ENCODE measurements at regions not wholly inside any gene's neighbourhood (a gene's known extent, or its start where the extent isn't known, plus 50 kb on each side); places are given as distances from the start of the nearest gene placed in this dataset.

DNA sequence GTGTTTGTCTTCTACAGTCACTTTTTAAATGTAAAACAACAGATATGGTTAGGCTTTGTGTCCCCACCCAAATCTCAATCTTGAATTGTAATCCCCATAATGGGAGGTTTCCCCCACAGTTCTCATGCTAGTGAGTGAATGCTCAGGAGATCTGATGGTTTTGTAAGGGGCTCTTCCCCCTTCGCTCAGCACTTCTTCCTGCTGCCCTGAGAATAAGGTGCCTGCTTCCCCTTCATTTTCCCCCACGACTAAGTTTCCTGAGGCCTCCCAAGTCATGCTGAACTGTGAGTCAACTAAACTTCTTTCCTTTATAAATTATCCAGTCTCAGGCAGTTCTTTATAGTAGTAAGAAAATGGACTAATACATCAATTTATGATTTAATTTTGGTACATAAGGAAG is 118.0 kb upstream of the SNTG2 start:
- FAIRE-seq: no peak
- no peak for DNase-seq (ENCODE audit: low spot score in 2 of 2)

DNA sequence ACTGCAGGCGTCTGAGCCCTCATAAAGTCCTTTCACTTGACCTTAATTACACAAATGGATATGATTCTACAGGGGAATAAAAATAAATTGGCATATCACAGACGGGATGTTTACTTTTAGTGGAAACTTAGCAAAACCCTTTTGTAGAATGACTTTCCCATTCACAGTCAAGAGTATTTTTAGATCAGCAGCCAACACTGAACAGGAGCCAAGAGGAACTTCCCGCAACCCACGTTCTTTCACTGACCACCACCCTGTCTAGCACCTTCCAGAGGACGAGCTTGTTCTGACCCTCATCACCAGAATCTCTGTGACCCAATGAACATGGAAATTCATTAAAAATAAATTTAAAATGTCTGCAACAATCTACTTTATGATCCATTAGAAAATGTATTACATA is 119.0 kb upstream of the SNTG2 start:
- DNase-seq (ENCODE audit: low spot score in 2 of 2): no peak
- FAIRE-seq: no peak

DNA sequence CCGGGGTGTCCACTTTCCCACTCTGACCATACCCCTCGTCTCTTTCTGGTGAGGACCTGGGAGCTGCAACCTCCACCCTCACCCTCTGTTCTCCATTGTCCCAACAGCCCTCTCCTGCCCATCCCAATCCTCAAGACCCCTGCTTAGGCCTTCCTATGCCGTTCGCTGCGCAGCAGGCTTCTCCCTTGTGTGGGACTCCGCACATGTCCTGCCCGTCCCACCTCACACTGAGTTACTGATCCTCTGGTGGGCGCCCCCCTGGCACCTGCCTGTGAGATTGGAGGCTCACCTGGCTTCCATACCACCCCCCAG is 119.5 kb upstream of the SNTG2 start:
- FAIRE-seq: no peak

DNA sequence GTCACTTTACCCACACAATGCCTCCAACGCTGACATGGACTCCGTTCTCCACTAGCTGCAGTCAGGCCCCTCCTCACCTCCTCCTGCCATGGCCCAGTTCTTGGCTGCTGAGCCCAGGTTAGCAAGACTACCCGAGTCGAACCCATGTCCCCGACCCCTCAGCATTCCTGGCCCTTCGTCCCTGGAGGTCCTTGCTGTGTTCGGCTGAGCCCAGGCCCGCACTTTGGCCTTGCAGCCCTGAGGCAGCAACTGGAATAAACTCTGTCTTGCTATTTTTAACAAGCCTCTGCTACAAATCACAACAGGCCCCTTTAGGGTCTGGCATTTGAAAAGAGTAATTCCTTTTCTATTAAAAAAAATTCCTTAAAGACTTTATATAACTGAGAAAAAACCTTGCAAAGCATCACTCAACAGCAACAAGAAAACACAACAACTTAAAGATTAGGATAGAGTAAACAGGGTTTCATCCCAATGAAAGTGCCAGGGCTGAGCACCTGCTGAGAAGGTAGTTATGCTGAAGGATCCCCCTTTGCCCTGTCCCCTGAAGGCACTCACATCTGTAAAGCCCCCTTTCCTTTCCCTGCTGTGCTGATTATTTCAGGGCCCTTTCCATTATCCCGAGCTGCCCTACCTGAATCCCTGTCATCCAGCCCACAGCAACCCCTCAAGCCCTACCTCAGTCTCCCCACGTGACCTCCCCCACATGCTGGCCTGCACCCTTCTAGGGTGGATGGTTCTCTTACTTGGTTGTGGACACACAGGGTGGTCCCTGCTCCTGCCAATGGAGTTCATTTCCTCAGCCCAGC is 120.0 kb upstream of the SNTG2 start:
- FAIRE-seq: no peak

More for the DNA sequence above, 119.5 kb upstream of the SNTG2 start:
- DNase-seq (ENCODE audit: low spot score in 2 of 2): no peak

DNA sequence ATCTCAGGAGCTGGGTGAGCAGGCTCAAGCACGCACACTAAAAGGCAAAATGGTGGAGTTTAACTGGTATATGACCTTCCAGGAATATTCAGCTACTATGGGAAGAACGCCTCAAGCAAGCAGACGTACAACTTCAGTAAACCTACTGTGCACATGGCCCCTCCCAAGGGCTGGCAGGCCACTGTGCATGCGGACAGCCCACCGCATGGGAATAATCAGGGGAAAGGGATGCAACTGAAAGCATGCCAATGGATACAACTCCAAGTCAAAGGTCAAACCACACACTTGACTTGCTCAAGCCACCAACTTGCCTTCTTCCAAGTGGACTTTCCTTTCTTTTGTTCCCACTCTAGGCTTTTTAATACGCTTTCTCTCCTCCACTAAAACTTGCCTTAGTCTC is 121.6 kb upstream of the SNTG2 start:
- no peak for FAIRE-seq
- no peak for DNase-seq (ENCODE audit: low spot score in 2 of 2)

More for the DNA sequence above, 120.0 kb upstream of the SNTG2 start:
- no peak for DNase-seq (ENCODE audit: low spot score in 2 of 2)

DNA sequence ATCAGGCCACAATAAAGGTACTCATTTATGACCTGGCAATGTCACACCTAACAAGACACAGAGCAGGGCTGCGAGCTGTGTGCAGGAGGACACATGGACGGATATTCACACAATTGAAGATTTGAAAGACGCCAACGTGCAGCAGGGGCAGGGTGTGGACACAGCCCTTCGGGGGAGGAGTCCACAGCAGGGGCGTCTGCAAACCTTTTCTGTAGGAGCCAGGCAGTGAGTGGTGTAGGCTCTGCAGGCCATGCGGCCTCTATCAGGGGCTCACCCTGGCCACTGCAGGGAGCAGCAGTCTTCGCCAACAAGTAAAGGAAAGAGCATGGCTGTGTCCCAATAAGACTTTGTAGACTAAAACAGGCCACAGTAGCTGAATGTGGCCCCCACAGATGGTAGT is 125.7 kb upstream of the SNTG2 start:
- DNase-seq (ENCODE audit: low spot score in 2 of 2): no peak
- no peak for FAIRE-seq

DNA sequence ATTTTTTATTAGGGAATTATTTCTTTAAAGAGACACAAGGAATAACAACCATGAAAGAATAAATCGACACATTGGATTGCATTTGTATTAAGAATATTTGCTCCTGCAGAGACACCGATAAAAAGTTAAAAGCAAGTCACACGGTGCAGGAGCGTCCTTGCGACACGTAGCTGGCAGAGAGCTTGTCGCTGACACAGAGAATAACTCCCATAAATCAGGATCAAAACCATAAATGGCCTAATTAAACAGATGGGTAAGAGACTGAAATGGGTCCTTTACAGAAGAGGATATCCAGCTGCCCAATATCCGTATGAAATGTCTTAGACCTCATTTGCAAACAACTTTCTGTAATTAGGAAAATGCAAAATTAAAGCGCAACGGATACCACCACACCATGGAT is 126.1 kb upstream of the SNTG2 start:
- FAIRE-seq: no peak
- DNase-seq (ENCODE audit: low spot score in 2 of 2): no peak

DNA sequence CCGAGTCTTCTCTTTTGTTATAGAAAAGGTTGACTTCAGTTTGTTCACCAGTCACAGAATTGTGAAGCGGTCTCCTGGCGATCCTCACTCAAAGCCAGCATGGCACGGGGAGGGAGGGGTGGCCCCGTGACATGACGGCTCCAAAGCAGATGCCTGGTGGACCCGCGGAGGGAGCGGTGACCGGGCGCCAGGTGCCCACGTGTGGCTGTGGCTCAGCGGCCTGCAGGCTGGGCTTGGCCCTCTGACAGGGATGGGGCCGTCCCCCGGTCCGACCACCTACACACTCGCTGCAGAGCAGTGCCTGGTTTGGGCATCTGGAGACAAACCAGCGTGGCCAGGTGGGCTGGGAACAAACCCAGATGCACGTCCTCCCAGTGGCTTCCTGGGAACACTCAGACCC is 129.1 kb upstream of the SNTG2 start:
- FAIRE-seq (no peak), DNase-seq (ENCODE audit: low spot score in 2 of 2) (no peak)

DNA sequence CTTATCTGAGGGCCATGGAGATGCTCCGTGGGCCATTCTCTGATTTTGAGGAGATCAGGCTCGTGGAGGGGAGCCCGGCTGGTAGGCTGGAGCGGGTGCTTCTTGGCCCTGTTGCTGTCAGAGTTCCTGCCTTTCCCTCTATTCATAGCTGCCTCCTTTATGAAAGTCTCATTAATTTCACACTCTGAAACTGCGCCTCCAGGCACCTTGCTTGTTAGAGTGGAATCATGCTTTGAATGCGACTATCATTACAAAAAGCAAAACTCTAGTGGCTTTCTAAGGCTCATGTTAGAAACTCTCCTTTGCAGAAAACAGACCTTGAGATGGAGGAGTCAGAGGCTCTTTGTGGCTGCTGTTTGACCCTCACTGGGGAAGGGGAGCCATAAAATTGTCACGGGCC is 131.0 kb upstream of the SNTG2 start:
- FAIRE-seq: no peak
- no peak for DNase-seq (ENCODE audit: low spot score in 2 of 2)

DNA sequence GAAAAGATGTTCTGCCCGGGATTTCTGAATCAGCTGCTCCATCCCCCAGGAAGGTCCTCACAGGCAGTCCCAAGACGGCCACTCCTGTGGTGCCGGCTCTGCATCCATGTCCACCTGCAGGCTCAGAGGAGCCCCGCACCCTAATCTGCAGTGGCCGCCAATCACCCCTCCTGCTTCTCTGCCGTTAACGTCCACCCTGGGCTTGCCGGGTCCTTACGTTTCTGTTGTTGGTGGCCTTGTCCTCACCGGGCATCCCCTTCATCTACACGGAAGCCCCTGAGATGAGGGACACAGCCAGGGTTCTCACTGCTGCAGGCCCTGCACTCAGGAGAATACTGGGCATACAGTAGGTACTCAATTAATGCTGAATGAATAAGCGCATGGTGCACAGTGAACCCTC is 131.5 kb upstream of the SNTG2 start:
- no peak for FAIRE-seq
- DNase-seq (ENCODE audit: low spot score in 2 of 2): no peak

DNA sequence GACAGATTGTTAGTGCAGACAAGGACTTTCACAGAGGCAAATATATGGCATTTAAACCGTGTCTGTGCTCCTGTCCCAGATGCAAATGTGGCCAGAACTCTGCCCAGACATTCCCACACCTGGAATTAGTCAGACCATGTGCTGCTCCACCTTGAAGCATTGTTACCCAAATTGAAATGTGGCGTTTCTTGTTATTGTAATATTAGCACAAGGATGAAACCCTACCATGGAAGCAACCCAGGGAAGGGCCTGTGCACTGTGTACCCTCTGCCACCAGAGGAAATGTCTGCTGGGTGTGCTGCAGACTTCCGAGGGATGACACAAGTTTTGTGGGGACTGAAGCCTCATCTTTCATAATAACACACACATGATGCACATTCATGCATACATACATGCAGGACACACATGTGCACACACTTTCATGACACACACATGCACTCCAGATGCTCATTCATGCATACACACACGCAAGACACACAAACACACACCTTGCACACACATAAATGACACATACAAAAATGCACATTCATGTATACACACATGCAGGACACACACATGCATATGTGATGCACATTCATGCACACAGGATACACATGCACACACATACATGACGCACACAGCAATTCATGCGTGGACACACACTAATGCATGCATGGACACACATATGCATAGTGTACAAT is 133.2 kb upstream of the SNTG2 start:
- DNase-seq (ENCODE audit: low spot score in 2 of 2) (no peak), FAIRE-seq (no peak)

DNA sequence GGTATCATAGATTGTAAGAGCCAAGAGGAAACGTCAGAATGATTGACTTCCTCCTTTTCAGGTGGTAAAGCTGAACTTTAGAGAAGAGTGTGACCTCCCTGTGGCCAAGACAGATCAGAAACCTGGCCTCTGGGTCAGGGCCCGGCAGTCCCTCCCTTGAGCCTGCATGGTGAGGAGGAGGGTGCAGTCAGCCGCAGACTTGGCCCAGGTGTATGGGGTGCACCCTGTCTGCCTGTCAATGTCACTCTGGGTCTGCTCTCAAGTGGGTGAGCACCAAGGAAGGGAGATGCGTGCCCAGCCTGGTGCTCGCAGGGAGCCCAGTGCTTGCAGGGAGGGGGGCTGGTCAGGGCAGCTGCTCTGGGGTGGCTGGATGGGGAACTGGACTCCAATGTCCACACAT is 134.4 kb upstream of the SNTG2 start:
- no peak for DNase-seq (ENCODE audit: low spot score in 2 of 2)
- FAIRE-seq: no peak

DNA sequence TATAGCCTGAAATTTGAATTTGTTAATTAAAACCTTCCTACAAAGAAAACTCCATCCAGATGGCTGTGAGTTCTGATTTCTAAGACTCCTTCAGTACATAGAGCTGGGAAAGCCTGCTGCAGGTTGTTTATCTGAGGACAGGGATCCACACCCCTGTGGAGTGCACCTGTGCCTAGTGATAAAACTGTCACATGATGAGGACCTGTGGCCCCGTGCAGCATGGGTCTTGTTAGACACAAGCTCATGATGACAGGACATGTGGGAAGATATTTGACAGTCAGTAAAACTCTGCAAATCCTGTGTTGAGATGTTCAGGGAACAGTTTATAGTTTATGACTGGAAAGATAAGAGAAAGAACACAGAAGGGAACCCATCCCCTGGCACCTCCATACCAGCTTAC is 133.2 kb upstream of the TMEM18 start:
- no peak for FAIRE-seq
- no peak for DNase-seq (ENCODE audit: low spot score in 2 of 2)

DNA sequence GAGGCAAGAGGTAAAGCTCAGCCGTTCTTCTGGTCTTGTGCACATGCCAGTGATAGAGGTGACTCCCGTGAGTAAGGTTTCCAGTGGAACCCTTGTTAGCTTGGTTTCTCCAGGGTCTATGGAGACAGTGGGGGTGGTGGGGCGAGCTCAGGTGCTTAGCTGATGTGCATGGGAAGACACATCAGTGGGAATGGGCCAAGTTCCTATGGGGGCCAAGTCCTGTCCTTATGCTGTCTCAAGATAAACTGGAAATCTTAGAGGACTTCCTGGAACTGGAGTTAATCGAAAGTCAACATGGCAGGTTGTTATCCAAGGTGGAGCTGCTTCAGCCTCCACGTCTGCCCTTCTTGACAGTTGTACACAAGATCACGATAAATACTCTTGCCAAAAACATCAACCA is 130.1 kb upstream of the TMEM18 start:
- FAIRE-seq (no peak), DNase-seq (ENCODE audit: low spot score in 2 of 2) (no peak)

DNA sequence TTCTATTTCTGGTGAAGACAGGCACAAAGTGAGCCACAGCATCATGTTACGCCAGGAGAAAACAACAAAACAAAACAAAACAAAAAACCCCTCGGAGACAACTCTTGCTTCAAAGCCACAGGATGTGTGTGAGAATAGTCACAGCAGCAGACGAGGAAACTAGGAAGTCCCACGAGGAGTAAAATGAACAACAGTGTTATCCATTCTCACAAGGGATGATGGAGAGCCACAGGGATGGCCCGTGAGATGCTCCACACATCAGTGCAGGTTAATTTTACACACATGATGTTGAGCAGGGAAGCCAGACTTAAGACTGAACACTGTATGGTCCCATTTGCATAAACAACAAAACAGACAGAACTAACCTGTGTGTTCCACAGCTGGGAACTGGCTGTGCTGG is 128.5 kb upstream of the TMEM18 start:
- FAIRE-seq (no peak), DNase-seq (ENCODE audit: low spot score in 2 of 2) (no peak)

DNA sequence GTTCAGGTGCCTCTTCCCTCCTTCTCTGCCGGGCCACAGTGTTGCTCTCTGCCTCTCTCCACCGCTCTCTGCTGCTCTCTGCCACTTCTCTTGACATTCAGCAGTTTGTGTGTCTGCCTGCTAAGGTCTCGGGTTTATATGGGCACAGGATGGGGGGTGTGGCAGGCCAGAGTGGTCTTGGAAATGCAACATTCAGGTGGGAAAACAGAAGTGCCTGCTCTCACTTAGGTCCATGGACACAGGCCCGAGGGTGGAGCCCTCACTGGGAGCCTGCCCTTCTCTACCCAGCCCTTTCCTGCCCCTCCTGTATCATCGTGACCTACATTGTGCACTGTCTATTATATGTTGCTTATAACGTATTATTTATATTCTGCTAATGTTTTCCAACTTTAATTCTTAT is 120.8 kb upstream of the TMEM18 start:
- FAIRE-seq (no peak), DNase-seq (ENCODE audit: low spot score in 2 of 2) (no peak)

DNA sequence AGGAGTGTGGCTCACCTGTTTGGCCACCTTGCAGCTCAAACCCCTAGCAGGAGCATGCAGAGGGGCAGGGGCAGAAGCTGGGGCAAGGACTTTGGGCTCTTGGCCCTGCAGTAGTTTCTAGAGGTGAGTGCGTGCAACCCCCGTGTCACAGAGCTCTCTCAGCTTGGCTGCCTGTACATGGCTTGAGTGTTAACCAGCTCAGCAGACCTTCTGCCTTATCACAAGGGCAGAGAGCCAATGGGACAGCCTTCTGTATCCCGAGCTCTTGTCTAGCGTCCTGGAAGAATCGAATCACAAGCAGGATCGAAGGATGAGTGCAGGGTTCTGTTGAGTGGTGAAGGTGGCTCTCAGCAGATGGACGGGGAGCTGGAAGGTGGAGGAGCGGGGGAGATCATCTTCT is 120.3 kb upstream of the TMEM18 start:
- FAIRE-seq (no peak), DNase-seq (ENCODE audit: low spot score in 2 of 2) (no peak)

DNA sequence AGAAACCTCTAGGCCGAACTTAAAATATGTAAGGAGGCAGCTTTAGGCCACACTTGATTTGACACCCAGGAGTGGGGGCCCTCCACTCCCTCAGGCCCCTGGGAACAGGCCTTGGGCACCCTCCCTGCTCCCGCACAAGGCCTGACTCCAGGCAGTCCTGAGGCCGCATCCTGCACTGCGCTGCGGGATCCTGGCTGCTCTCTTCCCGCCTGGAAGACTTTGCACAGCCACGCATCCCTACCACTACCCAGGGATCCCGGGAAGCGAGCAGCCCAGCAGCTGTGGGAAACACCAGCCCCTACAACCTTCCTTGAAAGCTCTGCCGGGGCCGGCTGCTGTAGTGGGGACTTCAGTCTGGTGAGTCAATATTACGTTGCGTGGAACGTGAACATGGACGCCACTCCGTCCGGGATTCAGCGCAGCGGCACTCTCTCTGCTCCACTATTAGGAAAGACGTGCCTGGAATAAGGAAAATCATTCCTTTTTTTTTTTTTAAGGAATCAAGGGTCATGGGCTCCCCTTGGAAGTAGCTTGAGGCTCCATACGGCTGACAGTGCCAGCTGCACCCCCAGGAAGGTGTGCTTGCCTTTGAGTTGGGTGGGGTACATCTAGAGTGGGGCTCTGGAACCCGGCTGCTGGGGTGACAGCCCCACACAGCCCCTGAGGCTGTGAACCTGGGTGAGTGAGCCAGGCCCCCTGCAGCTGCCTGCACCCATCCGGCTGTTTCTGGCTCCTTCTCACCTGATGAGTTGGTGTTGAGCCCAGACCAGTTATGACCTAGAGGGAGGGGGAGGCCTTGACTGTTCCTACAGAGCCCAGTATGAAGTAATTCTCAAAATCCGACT is 119.2 kb upstream of the TMEM18 start:
- FAIRE-seq (no peak), DNase-seq (ENCODE audit: low spot score in 2 of 2) (no peak)

DNA sequence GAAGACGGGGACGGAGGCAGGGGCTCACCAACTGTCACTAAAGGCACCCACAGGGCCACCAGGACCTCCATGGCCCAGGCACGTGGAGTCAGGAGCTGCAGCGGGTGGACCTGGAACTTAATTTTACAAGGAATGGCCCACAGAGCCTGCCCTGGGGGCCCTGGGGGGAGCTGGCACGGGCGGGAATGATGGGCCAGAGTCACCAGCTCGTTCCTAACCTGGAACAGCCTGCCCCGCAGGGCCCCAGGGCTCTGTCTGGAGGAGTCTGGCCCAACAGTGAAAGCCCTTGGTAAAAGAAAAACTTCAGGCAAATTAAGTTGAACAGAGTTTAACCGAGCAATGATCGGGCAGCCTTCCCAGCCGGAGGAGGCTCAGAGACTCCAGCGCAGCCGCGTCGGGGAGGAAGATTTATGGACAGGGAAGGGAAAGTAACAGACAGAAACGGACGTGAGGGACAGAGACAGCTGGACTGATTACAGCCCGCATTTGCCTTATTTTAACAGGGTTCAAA is 118.4 kb upstream of the TMEM18 start:
- FAIRE-seq (no peak), DNase-seq (ENCODE audit: low spot score in 2 of 2) (no peak)

DNA sequence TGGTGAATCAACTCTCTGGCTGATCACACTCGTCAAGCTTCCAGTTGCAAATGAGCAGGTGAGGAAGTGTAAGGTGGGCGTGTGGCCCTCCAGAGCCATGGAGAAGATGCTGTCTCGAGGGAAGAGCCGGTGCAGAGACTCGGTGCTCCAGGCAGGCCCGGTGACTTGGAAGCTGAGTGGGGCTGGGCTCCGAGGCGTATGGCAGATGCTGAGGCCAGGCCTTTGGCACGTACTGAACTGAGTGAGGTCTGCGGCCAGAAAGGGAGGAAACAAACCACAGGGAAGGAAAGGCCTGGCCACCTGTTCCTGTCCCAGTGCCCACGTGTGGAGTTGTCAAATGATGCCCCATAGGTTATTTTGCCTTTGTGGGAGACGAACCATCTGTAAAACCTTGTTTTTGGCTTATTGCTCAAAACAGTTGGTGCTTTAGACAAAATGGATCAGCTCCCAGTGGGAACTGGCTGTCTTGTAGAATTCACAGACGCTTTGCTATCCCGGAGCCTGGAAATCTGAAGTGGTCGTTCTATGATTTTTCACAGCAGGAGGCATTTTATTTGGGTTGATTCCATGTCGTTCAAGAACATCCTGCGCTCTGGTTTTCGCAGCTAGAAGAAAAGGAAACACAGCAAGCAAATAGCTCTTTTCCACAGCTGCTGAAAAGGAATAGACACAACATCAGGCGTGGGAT is 117.5 kb upstream of the TMEM18 start:
- peak in 1 of 2 donors; percentile 23 for DNase-seq (ENCODE audit: low spot score in 2 of 2)
- FAIRE-seq: no peak

DNA sequence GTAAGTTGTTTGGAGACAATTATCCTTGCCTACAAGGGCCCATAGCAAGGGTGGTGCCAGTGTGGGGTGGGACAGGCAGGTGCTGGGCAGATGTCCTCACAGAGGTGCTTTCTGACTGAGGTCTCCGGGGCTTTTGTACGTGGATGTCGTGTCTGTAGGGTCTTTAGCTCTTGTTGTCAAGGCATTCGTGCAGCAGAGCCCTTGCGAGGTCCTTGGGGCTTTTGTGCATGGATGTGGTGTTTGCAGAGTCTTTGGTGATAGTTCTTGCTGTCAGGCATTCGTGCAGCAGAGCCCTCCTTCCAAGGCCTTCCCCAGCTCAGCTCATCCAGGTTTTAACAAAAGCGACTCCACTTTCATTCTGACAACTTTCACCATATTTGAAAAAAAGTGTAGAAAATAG is 116.0 kb upstream of the TMEM18 start:
- FAIRE-seq (no peak), DNase-seq (ENCODE audit: low spot score in 2 of 2) (no peak)
